ENCODE measurements at regions not wholly inside any gene's neighbourhood (a gene's known extent, or its start where the extent isn't known, plus 50 kb on each side); places are given as distances from the start of the nearest gene placed in this dataset.

DNA sequence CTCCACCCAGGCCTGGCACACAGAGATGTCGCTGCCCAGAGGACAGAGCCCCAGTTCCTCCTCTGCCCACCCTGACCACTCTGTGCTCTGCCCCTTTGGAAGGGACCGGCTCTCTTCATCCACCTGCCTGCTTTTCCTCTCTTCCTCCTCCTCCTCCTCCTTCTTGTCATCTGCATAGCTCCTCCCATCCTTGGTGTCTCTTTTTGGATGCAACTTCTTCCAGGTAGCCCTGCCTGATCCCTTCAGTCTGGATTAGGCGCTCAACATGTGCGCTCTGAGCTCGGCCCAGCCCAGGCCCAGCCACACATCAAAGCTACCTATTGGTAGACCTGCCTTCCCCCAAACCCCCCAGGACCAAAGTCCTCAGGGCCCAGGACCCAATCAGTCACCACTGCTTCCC, 52.6 kb upstream of the RXRA start:
- TF ChIP-seq POLR2A (IDR thresholded peaks at IDR 0.05) (no peak), POLR2AphosphoS5 (IDR thresholded peaks at IDR 0.05) (no peak)
- TF ChIP-seq, protein P1, sequence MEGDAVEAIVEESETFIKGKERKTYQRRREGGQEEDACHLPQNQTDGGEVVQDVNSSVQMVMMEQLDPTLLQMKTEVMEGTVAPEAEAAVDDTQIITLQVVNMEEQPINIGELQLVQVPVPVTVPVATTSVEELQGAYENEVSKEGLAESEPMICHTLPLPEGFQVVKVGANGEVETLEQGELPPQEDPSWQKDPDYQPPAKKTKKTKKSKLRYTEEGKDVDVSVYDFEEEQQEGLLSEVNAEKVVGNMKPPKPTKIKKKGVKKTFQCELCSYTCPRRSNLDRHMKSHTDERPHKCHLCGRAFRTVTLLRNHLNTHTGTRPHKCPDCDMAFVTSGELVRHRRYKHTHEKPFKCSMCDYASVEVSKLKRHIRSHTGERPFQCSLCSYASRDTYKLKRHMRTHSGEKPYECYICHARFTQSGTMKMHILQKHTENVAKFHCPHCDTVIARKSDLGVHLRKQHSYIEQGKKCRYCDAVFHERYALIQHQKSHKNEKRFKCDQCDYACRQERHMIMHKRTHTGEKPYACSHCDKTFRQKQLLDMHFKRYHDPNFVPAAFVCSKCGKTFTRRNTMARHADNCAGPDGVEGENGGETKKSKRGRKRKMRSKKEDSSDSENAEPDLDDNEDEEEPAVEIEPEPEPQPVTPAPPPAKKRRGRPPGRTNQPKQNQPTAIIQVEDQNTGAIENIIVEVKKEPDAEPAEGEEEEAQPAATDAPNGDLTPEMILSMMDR (IDR thresholded peaks at IDR 0.05), result no peak
